Right lobe of liver (tissue), 4 donors: ENCODE measurements at regions not wholly inside any gene's neighbourhood (a gene's known extent, or its start where the extent isn't known, plus 50 kb on each side); places are given as distances from the start of the nearest gene placed in this dataset.

ENCODE experiments used
- CTCF ChIP-seq, 4 donors: fragments of 200-600 bp in 3 of 4; fragments of 450-650 bp in 1 of 4; IDR thresholded peaks; one replicate each; pipeline versions ENCODE4 v1.5.1 to v1.8.0; 2016 to 2022; ENCODE audit warnings: antibody characterized with exemption in 4 of 4, mild to moderate bottlenecking in 2 of 4
- POLR2A ChIP-seq: fragments of 450-650 bp; IDR thresholded peaks from one replicate; pipeline ENCODE4 v1.6.1; 2017; ENCODE audit warnings: antibody characterized with exemption, mild to moderate bottlenecking
- donor health status: DM: no; HTN: no; CAD: no.
- donor health status: DM: no; HTN: no; CAD: no.
- donor health status: DM: no; HTN: yes; CAD: no.

GRCh38 chr6:19301980-19302379 lies 535.2 kb upstream of the ID4 start:
- TF ChIP-seq CTCF (IDR thresholded peaks at IDR 0.05) (no peak), POLR2A (no peak)
